Fibroblast of lung (primary cell): ENCODE measurements at regions not wholly inside any gene's neighbourhood (a gene's known extent, or its start where the extent isn't known, plus 50 kb on each side); places are given as distances from the start of the nearest gene placed in this dataset.

Experiments used
- EZH2 ChIP-seq: IDR thresholded peaks from 2 replicates; pipeline ENCODE4 v1.5.1; 2012; ENCODE audit warnings: low read length, control low read depth, mild to moderate bottlenecking; ENCODE audit errors: missing control alignments
- TF ChIP-seq, protein P1 (sequence below), 2 donors: IDR thresholded peaks in 1 of 2; conservative IDR thresholded peaks in 1 of 2; 1 replicate in 1 of 2; 2 replicates in 1 of 2; pipeline ENCODE4 v1.5.1; 2011 to 2012; ENCODE audit warnings: low read length in 2 of 2, control low read depth in 1 of 2, inconsistent platforms in 1 of 2, low read depth in 1 of 2, mild to moderate bottlenecking in 1 of 2

DNA sequence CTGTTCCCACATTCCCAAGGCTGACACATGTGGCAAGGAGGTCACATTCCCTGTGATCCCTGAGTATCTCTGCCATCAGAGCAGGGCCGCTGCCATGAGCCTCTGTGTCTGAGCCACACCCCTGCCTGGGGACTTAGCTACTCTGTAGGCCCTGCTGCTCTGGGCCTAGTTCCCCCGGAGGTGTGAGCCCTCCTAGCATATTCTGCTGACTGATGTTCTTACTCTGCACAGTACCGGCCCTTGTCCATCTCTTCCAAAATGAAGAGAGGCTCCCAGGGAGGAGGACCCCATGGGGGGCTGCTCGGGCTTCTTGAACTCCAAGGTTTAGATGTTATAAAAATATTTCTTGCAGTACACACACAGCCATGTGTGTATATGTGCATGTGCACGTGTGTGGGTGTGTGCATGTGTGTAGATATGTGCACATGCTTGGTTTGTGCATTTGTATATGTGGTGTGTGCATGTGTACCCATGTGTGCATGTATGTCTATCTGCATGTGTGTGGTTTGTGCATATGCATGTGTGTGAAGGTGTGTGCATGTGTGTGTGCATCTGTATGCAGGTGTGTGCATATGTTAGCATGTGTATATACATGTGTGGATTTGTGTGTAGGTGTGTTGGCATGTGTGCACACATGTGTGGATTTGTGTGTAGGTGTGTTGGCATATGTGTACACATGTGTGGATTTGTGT is 101.2 kb downstream of the ERMARD start:
- TF ChIP-seq, protein P1, sequence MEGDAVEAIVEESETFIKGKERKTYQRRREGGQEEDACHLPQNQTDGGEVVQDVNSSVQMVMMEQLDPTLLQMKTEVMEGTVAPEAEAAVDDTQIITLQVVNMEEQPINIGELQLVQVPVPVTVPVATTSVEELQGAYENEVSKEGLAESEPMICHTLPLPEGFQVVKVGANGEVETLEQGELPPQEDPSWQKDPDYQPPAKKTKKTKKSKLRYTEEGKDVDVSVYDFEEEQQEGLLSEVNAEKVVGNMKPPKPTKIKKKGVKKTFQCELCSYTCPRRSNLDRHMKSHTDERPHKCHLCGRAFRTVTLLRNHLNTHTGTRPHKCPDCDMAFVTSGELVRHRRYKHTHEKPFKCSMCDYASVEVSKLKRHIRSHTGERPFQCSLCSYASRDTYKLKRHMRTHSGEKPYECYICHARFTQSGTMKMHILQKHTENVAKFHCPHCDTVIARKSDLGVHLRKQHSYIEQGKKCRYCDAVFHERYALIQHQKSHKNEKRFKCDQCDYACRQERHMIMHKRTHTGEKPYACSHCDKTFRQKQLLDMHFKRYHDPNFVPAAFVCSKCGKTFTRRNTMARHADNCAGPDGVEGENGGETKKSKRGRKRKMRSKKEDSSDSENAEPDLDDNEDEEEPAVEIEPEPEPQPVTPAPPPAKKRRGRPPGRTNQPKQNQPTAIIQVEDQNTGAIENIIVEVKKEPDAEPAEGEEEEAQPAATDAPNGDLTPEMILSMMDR (conservative IDR thresholded peaks at IDR 0.05 in 1 of 2, IDR thresholded peaks at IDR 0.05 in 1 of 2; ENCODE audit: low read depth in 1 of 2, low read length in 2 of 2) = no peak
- TF ChIP-seq EZH2 = no peak
